IMR-90 (cell line): ENCODE measurements at regions not wholly inside any gene's neighbourhood (a gene's known extent, or its start where the extent isn't known, plus 50 kb on each side); places are given as distances from the start of the nearest gene placed in this dataset.

ENCODE experiments used
- ATAC-seq: fragments of 200-7000 bp; cut with Tn5 transposase; 2 replicates; pipeline ENCODE4 v1.9.1; 2020; ENCODE audit warnings: low read depth, mild to moderate bottlenecking, moderate library complexity
- BruUV-seq: library from RNA; stranded (reverse); fragments of 400-500 nt; replicated peaks from 2 replicates; lab custom pipeline; 2021; lab: Mats Ljungman, UMichigan
- CTCF ChIA-PET: fragments of 300-600 bp; formaldehyde crosslinking; extraction: SDS; loops from one replicate; lab custom pipeline; 2021; ENCODE audit warnings: antibody characterized with exemption; lab: Yijun Ruan, JAX
- POLR2A ChIA-PET: fragments of 300-600 bp; sonication (Branson Sonifier 250); formaldehyde crosslinking; loops from one replicate; lab custom pipeline; 2022; ENCODE audit warnings: antibody characterized with exemption; ENCODE audit not compliant: unreplicated experiment; lab: Charles Lee
- DNase-seq: peaks from one replicate; pipeline ENCODE4 v3.0.0; 2013
- H2AFZ ChIP-seq: replicated peaks from 2 replicates; pipeline ENCODE3; 2013; ENCODE audit warnings: low read length, mild to moderate bottlenecking; ENCODE audit not compliant: poor library complexity
- H2AK5ac ChIP-seq: 2 replicates; pipeline ENCODE4 v1.6.1; 2013; ENCODE audit warnings: low read depth, low read length, inconsistent platforms
- H2AK9ac ChIP-seq: replicated peaks from 2 replicates; pipeline ENCODE3; 2013; ENCODE audit warnings: mild to moderate bottlenecking, low read depth, low read length, moderate library complexity; ENCODE audit not compliant: poor library complexity
- H2BK120ac ChIP-seq: 2 replicates; pipeline ENCODE4 v1.6.1; 2013; ENCODE audit warnings: low read depth, low read length, inconsistent platforms
- H2BK15ac ChIP-seq: 3 replicates; pipeline ENCODE4 v1.6.1; 2013; ENCODE audit warnings: low read depth, low read length, inconsistent platforms
- H2BK20ac ChIP-seq: 2 replicates; pipeline ENCODE4 v1.6.1; 2013; ENCODE audit warnings: low read depth, mild to moderate bottlenecking, inconsistent platforms, low read length, moderate library complexity
- H2BK5ac ChIP-seq: 2 replicates; pipeline ENCODE4 v1.6.1; 2013; ENCODE audit warnings: mild to moderate bottlenecking, low read depth, low read length, inconsistent platforms; ENCODE audit not compliant: poor library complexity, severe bottlenecking
- H3K14ac ChIP-seq: replicated peaks from 2 replicates; pipeline ENCODE4 v1.6.1; 2013; ENCODE audit warnings: low read depth, low read length, inconsistent platforms
- H3K18ac ChIP-seq: 2 replicates; pipeline ENCODE4 v1.6.1; 2013; ENCODE audit warnings: low read depth, low read length, control low read depth
- H3K23ac ChIP-seq: 2 replicates; pipeline ENCODE4 v1.6.1; 2013; ENCODE audit warnings: low read depth, low read length, inconsistent platforms
- H3K27ac ChIP-seq: 2 replicates; pipeline ENCODE4 v1.5.1; 2013; ENCODE audit warnings: mild to moderate bottlenecking, control low read depth, low read length; ENCODE audit not compliant: insufficient read depth
- H3K27me3 ChIP-seq: 2 replicates; pipeline ENCODE4 v1.6.1; 2013; ENCODE audit warnings: low read length; ENCODE audit not compliant: control insufficient read depth, insufficient read depth
- H3K36me3 ChIP-seq: 2 replicates; pipeline ENCODE4 v1.6.1; 2013; ENCODE audit warnings: low read length, mixed read lengths; ENCODE audit not compliant: control insufficient read depth, insufficient read depth
- H3K4ac ChIP-seq: 2 replicates; pipeline ENCODE4 v1.6.1; 2013; ENCODE audit warnings: low read depth, low read length, inconsistent platforms
- H3K4me1 ChIP-seq: 2 replicates; pipeline ENCODE4 v1.6.1; 2013; ENCODE audit warnings: low read length, mixed read lengths; ENCODE audit not compliant: control insufficient read depth, insufficient read depth
- H3K4me2 ChIP-seq: 2 replicates; pipeline ENCODE4 v1.6.1; 2013; ENCODE audit warnings: low read depth, mild to moderate bottlenecking, control low read depth, low read length, moderate library complexity
- H3K4me3 ChIP-seq: 2 replicates; pipeline ENCODE4 v1.5.1; 2013; ENCODE audit warnings: low read depth, mild to moderate bottlenecking, control low read depth, low read length, moderate library complexity; ENCODE audit not compliant: insufficient read depth
- H3K56ac ChIP-seq: 2 replicates; pipeline ENCODE4 v1.6.1; 2013; ENCODE audit warnings: low read length, inconsistent platforms; ENCODE audit not compliant: insufficient read depth; ENCODE audit errors: extremely low read depth
- H3K79me1 ChIP-seq, 2 experiments: 2 replicates each; pipeline ENCODE4 v1.6.1; 2013; ENCODE audit warnings: low read length in 2 of 2, inconsistent platforms in 1 of 2, low read depth in 1 of 2
- H3K9ac ChIP-seq: 2 replicates; pipeline ENCODE4 v1.6.1; 2013; ENCODE audit warnings: low read depth, low read length, control low read depth
- H3K9me1 ChIP-seq: 2 replicates; pipeline ENCODE4 v1.6.1; 2013; ENCODE audit warnings: low read length, inconsistent platforms; ENCODE audit not compliant: insufficient read depth
- H3K9me3 ChIP-seq: 2 replicates; pipeline ENCODE4 v1.6.1; 2013; ENCODE audit warnings: low read length; ENCODE audit not compliant: control insufficient read depth, insufficient read depth
- H4K20me1 ChIP-seq: 2 replicates; pipeline ENCODE4 v1.6.1; 2013; ENCODE audit warnings: low read length, inconsistent platforms; ENCODE audit not compliant: insufficient read depth
- H4K5ac ChIP-seq: 2 replicates; pipeline ENCODE4 v1.6.1; 2013; ENCODE audit warnings: mild to moderate bottlenecking, low read depth, low read length, control low read depth
- H4K8ac ChIP-seq, 2 experiments: 2 replicates each; pipeline ENCODE4 v1.6.1; 2013; ENCODE audit warnings: low read depth in 2 of 2, low read length in 2 of 2, control low read depth in 1 of 2, inconsistent platforms in 1 of 2
- H4K91ac ChIP-seq: 2 replicates; pipeline ENCODE4 v1.6.1; 2013; ENCODE audit warnings: low read depth, low read length, inconsistent platforms; ENCODE audit not compliant: insufficient read depth
- BHLHE40 ChIP-seq: fragments of 150-350 bp; IDR thresholded peaks from 2 replicates; pipeline ENCODE4 v1.6.1; 2016; ENCODE audit warnings: mild to moderate bottlenecking, low read depth, low read length
- CEBPB ChIP-seq: IDR thresholded peaks from 2 replicates; pipeline ENCODE4 v1.6.1; 2012; ENCODE audit warnings: low read depth, low read length, improper control_type of control experiment
- CHD1 ChIP-seq: IDR thresholded peaks from 2 replicates; pipeline ENCODE4 v1.6.1; 2012; ENCODE audit warnings: low read depth, low read length, improper control_type of control experiment
- FOS ChIP-seq: fragments of 150-350 bp; IDR thresholded peaks from 2 replicates; pipeline ENCODE4 v1.6.1; 2016; ENCODE audit warnings: low read depth, low read length
- MAFK ChIP-seq: IDR thresholded peaks from 2 replicates; pipeline ENCODE4 v1.6.1; 2012; ENCODE audit warnings: low read depth, low read length, improper control_type of control experiment
- MAZ ChIP-seq: IDR thresholded peaks from 2 replicates; pipeline ENCODE4 v1.6.1; 2012; ENCODE audit warnings: low read depth, mild to moderate bottlenecking, low read length, improper control_type of control experiment, moderate library complexity, borderline replicate concordance
- MXI1 ChIP-seq: IDR thresholded peaks from 2 replicates; pipeline ENCODE4 v1.6.1; 2012; ENCODE audit warnings: low read depth, mild to moderate bottlenecking, low read length, moderate library complexity, borderline replicate concordance
- NFE2L2 ChIP-seq: fragments of 150-350 bp; IDR thresholded peaks from 2 replicates; pipeline ENCODE4 v1.6.1; 2016; ENCODE audit warnings: low read depth, mild to moderate bottlenecking, low read length
- POLR2A ChIP-seq: IDR thresholded peaks from 2 replicates; pipeline ENCODE4 v1.6.1; 2012; ENCODE audit warnings: mild to moderate bottlenecking, low read depth, low read length
- RAD21 ChIP-seq: IDR thresholded peaks from 2 replicates; pipeline ENCODE4 v1.6.1; 2012; ENCODE audit warnings: low read length, improper control_type of control experiment
- RCOR1 ChIP-seq: IDR thresholded peaks from 2 replicates; pipeline ENCODE4 v1.6.1; 2012; ENCODE audit warnings: mild to moderate bottlenecking, low read length, improper control_type of control experiment; ENCODE audit not compliant: insufficient replicate concordance
- RFX5 ChIP-seq: IDR thresholded peaks from 2 replicates; pipeline ENCODE4 v1.8.0; 2012; ENCODE audit warnings: low read depth, mild to moderate bottlenecking, low read length, moderate library complexity
- SMC3 ChIP-seq: fragments of 150-350 bp; IDR thresholded peaks from 2 replicates; pipeline ENCODE4 v1.6.1; 2016; ENCODE audit warnings: low read depth, mild to moderate bottlenecking, antibody characterized with exemption, low read length, moderate library complexity
- dilution Hi-C: fragments of 300-500 bp; cut with HindIII; formaldehyde crosslinking; loops from one replicate; pipeline ENCODE4 v1.14.3; 2018; ENCODE audit warnings: low sequenced_read_pairs; ENCODE audit not compliant: unreplicated experiment
- in situ Hi-C: fragments of 300-500 bp; cut with MboI; formaldehyde crosslinking; loops from 3 replicates; pipeline ENCODE4 v1.14.3; 2019; ENCODE audit warnings: low sequenced_read_pairs, inconsistent platforms, mixed read lengths
- intact Hi-C: fragments of 100-400 bp; cut with micrococcal nuclease; formaldehyde crosslinking; loops from 2 replicates; pipeline ENCODE4 v1.10.0; 2022
- TF ChIP-seq, protein P1 (sequence below): fragments of 150-350 bp; IDR thresholded peaks from 2 replicates; pipeline ENCODE4 v1.6.1; 2017; ENCODE audit warnings: mild to moderate bottlenecking, antibody characterized with exemption, low read length, low read depth
- TF ChIP-seq, protein P2 (sequence below): fragments of 150-350 bp; IDR thresholded peaks from 2 replicates; pipeline ENCODE4 v1.6.1; 2016; ENCODE audit warnings: low read depth, mild to moderate bottlenecking, low read length, moderate library complexity, borderline replicate concordance
- TF ChIP-seq, protein P3 (sequence below): conservative IDR thresholded peaks from 2 replicates; pipeline ENCODE4 v1.5.1; 2012; ENCODE audit warnings: mild to moderate bottlenecking, low read depth, low read length, improper control_type of control experiment

- ChIA-PET POLR2A (no interaction called here), CTCF (no interaction called here)
- no peak overlapping the region for H2BK120ac ChIP-seq
- no peaks in the 10 kb centered on the region for H3K27me3 ChIP-seq
- no peak overlapping the region for H3K4me3 ChIP-seq
- dilution Hi-C loops (no loop called here), in situ Hi-C loops (no loop called here), intact Hi-C loops (no loop called here)
- BruUV-seq = no TSS peak
- no peak overlapping the region for H3K4ac ChIP-seq
- no peak overlapping the region for H3K27ac ChIP-seq
- no peak overlapping the region for H3K9ac ChIP-seq
- no peaks in the 10 kb centered on the region for H3K36me3 ChIP-seq
- no peak overlapping the region for H3K18ac ChIP-seq
- H4K20me1 ChIP-seq = no peaks in the 10 kb centered on the region
- no peak for TF ChIP-seq CHD1
- TF ChIP-seq, protein P1, sequence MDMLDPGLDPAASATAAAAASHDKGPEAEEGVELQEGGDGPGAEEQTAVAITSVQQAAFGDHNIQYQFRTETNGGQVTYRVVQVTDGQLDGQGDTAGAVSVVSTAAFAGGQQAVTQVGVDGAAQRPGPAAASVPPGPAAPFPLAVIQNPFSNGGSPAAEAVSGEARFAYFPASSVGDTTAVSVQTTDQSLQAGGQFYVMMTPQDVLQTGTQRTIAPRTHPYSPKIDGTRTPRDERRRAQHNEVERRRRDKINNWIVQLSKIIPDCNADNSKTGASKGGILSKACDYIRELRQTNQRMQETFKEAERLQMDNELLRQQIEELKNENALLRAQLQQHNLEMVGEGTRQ = no peak
- TF ChIP-seq RAD21 = no peak
- no peak for TF ChIP-seq BHLHE40
- TF ChIP-seq MAFK = no peak
- no peak for TF ChIP-seq NFE2L2
- TF ChIP-seq MAZ = no peak
- no peak for TF ChIP-seq CEBPB
- TF ChIP-seq POLR2A = no peak
- no peak for TF ChIP-seq FOS
- TF ChIP-seq, protein P2, sequence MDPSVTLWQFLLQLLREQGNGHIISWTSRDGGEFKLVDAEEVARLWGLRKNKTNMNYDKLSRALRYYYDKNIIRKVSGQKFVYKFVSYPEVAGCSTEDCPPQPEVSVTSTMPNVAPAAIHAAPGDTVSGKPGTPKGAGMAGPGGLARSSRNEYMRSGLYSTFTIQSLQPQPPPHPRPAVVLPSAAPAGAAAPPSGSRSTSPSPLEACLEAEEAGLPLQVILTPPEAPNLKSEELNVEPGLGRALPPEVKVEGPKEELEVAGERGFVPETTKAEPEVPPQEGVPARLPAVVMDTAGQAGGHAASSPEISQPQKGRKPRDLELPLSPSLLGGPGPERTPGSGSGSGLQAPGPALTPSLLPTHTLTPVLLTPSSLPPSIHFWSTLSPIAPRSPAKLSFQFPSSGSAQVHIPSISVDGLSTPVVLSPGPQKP = no peak
- TF ChIP-seq, protein P3, sequence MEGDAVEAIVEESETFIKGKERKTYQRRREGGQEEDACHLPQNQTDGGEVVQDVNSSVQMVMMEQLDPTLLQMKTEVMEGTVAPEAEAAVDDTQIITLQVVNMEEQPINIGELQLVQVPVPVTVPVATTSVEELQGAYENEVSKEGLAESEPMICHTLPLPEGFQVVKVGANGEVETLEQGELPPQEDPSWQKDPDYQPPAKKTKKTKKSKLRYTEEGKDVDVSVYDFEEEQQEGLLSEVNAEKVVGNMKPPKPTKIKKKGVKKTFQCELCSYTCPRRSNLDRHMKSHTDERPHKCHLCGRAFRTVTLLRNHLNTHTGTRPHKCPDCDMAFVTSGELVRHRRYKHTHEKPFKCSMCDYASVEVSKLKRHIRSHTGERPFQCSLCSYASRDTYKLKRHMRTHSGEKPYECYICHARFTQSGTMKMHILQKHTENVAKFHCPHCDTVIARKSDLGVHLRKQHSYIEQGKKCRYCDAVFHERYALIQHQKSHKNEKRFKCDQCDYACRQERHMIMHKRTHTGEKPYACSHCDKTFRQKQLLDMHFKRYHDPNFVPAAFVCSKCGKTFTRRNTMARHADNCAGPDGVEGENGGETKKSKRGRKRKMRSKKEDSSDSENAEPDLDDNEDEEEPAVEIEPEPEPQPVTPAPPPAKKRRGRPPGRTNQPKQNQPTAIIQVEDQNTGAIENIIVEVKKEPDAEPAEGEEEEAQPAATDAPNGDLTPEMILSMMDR = no peak
- TF ChIP-seq RCOR1 = no peak
- TF ChIP-seq MXI1 = no peak
- no peak for TF ChIP-seq RFX5
- TF ChIP-seq SMC3 = no peak
- H2BK20ac ChIP-seq = no peak overlapping the region
- H2AFZ ChIP-seq = no peak overlapping the region
- H3K79me1 ChIP-seq = no peaks in the 10 kb centered on the region
- H2BK5ac ChIP-seq = no peak overlapping the region
- no peak overlapping the region for H4K5ac ChIP-seq
- no peak overlapping the region for H4K8ac ChIP-seq
- no peak overlapping the region for H3K56ac ChIP-seq
- no peaks in the 10 kb centered on the region for H3K9me1 ChIP-seq
- DNase-seq (no peak), ATAC-seq (no peak)
- H3K23ac ChIP-seq = no peak overlapping the region
- H3K4me2 ChIP-seq = no peak overlapping the region
- H3K4me1 ChIP-seq = no peaks in the 10 kb centered on the region
- no peak overlapping the region for H2AK5ac ChIP-seq
- no peak overlapping the region for H4K91ac ChIP-seq
- H2BK15ac ChIP-seq = no peak overlapping the region
- H3K9me3 ChIP-seq = peaks cover 6% of the 10 kb centered on the region
- H3K14ac ChIP-seq = no peak overlapping the region
- no peak overlapping the region for H2AK9ac ChIP-seq
Measured at GRCh38 chr11:38766796-38767195, 2168.8 kb upstream of the RAG2 start.
